PC-9 (cell line): ENCODE measurements at regions not wholly inside any gene's neighbourhood (a gene's known extent, or its start where the extent isn't known, plus 50 kb on each side); places are given as distances from the start of the nearest gene placed in this dataset.

Source experiments
- BruUV-seq: library from RNA; stranded (reverse); fragments of 400-500 nt; replicated peaks from 2 replicates; lab custom pipeline; 2021; lab: Mats Ljungman, UMichigan
- CTCF ChIA-PET: fragments of 300-600 bp; sonication (Branson Sonifier 250); formaldehyde crosslinking; loops from one replicate; lab custom pipeline; 2022; ENCODE audit warnings: antibody characterized with exemption; lab: Charles Lee
- POLR2A ChIA-PET: fragments of 300-600 bp; sonication (Branson Sonifier 250); formaldehyde crosslinking; loops from one replicate; lab custom pipeline; 2022; ENCODE audit warnings: antibody characterized with exemption; ENCODE audit not compliant: unreplicated experiment; lab: Charles Lee
- DNase-seq, 2 experiments: peaks; one replicate each; pipeline versions ENCODE4 v3.0.0 to v3.0.0-alpha.2; 2015 to 2022; ENCODE audit warnings: mixed read lengths in 1 of 2
- H2AFZ ChIP-seq: fragments of 200-600 bp; sonication (generic); 2 replicates; pipeline ENCODE4 v1.8.1; 2017; ENCODE audit warnings: antibody characterized with exemption
- H3F3A ChIP-seq: fragments of 200-600 bp; sonication (generic); 2 replicates; pipeline ENCODE4 v1.8.1; 2017; ENCODE audit warnings: antibody characterized with exemption, mild to moderate bottlenecking, low read depth; ENCODE audit not compliant: insufficient read depth
- H3K27ac ChIP-seq: fragments of 200-600 bp; sonication (generic); 2 replicates; pipeline ENCODE4 v1.6.1; 2016; ENCODE audit warnings: mixed run types
- H3K27me3 ChIP-seq: fragments of 200-600 bp; sonication (generic); 2 replicates; pipeline ENCODE4 v1.6.1; 2016; ENCODE audit warnings: low read depth, mixed run types; ENCODE audit not compliant: insufficient read depth
- H3K36me3 ChIP-seq: fragments of 200-600 bp; sonication (generic); 2 replicates; pipeline ENCODE4 v1.6.1; 2016; ENCODE audit warnings: low read depth, mixed run types
- H3K4me1 ChIP-seq: fragments of 200-600 bp; sonication (generic); replicated peaks from 2 replicates; pipeline ENCODE4 v1.6.1; 2016; ENCODE audit warnings: mixed run types; ENCODE audit not compliant: insufficient read depth
- H3K4me2 ChIP-seq: fragments of 200-600 bp; sonication (generic); 2 replicates; pipeline ENCODE4 v1.6.1; 2017; ENCODE audit warnings: mixed run types
- H3K4me3 ChIP-seq: fragments of 200-600 bp; sonication (generic); 2 replicates; pipeline ENCODE4 v1.6.1; 2016; ENCODE audit warnings: mixed run types
- H3K79me2 ChIP-seq: fragments of 200-600 bp; sonication (generic); 2 replicates; pipeline ENCODE4 v1.6.1; 2017; ENCODE audit warnings: low read depth, mixed run types
- H3K9me2 ChIP-seq: fragments of 200-600 bp; sonication (generic); 2 replicates; pipeline ENCODE4 v1.8.1; 2017; ENCODE audit warnings: mild to moderate bottlenecking; ENCODE audit not compliant: insufficient read depth
- H3K9me3 ChIP-seq: fragments of 200-600 bp; sonication (generic); 2 replicates; pipeline ENCODE4 v1.8.1; 2016; ENCODE audit warnings: low read depth; ENCODE audit not compliant: insufficient read depth
- H4K20me1 ChIP-seq: fragments of 200-600 bp; sonication (generic); 2 replicates; pipeline ENCODE4 v1.8.1; 2017; ENCODE audit not compliant: insufficient read depth
- EZH2 ChIP-seq: fragments of 200-600 bp; sonication (generic); IDR thresholded peaks from 2 replicates; pipeline ENCODE4 v1.8.0; 2017; ENCODE audit warnings: antibody characterized with exemption, low read depth
- intact Hi-C: fragments of 100-400 bp; cut with micrococcal nuclease; formaldehyde crosslinking; loops from one replicate; pipeline ENCODE4 v1.10.0; 2022; ENCODE audit not compliant: unreplicated experiment
- TF ChIP-seq, protein P1 (sequence below): fragments of 200-600 bp; sonication (generic); conservative IDR thresholded peaks from 2 replicates; pipeline ENCODE4 v1.6.1; 2017; ENCODE audit warnings: mixed run types, antibody characterized with exemption, mild to moderate bottlenecking, moderate library complexity

DNA sequence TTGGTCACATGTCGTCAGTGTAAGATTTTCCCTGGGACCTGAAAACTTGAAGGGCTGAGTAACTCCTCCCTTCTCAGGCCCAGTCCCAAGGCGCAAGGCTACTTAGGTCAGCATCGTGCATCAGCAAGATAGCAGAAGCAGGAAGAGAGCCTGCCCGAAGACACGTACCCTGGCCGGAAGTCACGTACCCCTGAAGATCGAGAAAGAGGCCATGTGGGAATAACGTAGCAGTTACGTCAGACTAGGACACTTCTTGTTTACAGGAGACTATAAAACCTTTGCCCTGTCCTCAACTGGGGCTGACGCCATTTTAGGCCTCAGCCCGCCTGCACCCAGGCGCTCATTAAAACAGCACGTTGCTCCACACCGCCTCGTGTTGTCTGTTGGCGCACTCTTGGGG is 114.3 kb upstream of the GALNT17 start:
- intact Hi-C loops, result no loop called here
- ChIA-PET POLR2A (no interaction called here), CTCF (no interaction called here)
- Histone ChIP-seq H3K4me2 (no peak overlapping the region), H3F3A (no peaks in the 10 kb centered on the region), H3K9me2 (no peaks in the 10 kb centered on the region; the same call in 1 of the 2 replicates), H3K27me3 (peaks cover 24% of the 10 kb centered on the region; the same call in 1 of the 2 replicates), H3K27ac (no peak overlapping the region), H3K36me3 (no peaks in the 10 kb centered on the region), H3K4me1 (no peaks in the 10 kb centered on the region), H3K79me2 (no peaks in the 10 kb centered on the region), H3K4me3 (no peak overlapping the region), H2AFZ (no peak overlapping the region), H3K9me3 (no peaks in the 10 kb centered on the region), H4K20me1 (no peaks in the 10 kb centered on the region)
- no peak for DNase-seq
- TF ChIP-seq EZH2, result no peak
- no TSS peak for BruUV-seq

DNA sequence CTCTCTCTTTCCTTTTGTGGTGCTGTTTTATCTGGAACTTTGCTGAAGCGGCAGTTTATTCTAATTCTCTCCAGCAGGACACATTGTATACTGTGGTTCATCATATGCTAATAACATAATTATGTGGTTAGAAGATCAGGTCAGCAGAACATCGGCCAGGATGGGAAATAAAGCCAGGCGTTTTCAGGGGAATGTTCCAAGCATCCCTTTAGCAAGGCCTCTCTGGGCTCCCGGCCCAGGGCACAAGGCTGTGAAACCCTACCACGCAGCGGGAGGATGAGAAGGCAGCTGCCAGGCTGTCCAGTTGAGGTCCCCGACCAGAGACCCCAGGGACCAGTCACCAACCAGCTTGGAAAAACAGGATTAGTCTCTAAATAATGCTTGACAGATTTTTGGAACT is 112.2 kb upstream of the GALNT17 start:
- no peaks in the 10 kb centered on the region for H3K79me2 ChIP-seq
- H3K9me3 ChIP-seq, result no peaks in the 10 kb centered on the region
- H3K36me3 ChIP-seq, result no peaks in the 10 kb centered on the region
- no peaks in the 10 kb centered on the region for H4K20me1 ChIP-seq
- no peak overlapping the region for H3K4me3 ChIP-seq
- peaks cover 25% of the 10 kb centered on the region for H3K27me3 ChIP-seq
- no peaks in the 10 kb centered on the region for H3K4me1 ChIP-seq
- ChIA-PET CTCF (no interaction called here), POLR2A (no interaction called here)
- no peak for DNase-seq
- no peak overlapping the region for H3K27ac ChIP-seq
- no peaks in the 10 kb centered on the region for H3K9me2 ChIP-seq
- intact Hi-C loops, result no loop called here
- H3K4me2 ChIP-seq, result no peak overlapping the region
- no TSS peak for BruUV-seq
- no peak for TF ChIP-seq EZH2
- TF ChIP-seq, protein P1, sequence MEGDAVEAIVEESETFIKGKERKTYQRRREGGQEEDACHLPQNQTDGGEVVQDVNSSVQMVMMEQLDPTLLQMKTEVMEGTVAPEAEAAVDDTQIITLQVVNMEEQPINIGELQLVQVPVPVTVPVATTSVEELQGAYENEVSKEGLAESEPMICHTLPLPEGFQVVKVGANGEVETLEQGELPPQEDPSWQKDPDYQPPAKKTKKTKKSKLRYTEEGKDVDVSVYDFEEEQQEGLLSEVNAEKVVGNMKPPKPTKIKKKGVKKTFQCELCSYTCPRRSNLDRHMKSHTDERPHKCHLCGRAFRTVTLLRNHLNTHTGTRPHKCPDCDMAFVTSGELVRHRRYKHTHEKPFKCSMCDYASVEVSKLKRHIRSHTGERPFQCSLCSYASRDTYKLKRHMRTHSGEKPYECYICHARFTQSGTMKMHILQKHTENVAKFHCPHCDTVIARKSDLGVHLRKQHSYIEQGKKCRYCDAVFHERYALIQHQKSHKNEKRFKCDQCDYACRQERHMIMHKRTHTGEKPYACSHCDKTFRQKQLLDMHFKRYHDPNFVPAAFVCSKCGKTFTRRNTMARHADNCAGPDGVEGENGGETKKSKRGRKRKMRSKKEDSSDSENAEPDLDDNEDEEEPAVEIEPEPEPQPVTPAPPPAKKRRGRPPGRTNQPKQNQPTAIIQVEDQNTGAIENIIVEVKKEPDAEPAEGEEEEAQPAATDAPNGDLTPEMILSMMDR, result no peak
- no peak overlapping the region for H2AFZ ChIP-seq
- no peaks in the 10 kb centered on the region for H3F3A ChIP-seq

DNA sequence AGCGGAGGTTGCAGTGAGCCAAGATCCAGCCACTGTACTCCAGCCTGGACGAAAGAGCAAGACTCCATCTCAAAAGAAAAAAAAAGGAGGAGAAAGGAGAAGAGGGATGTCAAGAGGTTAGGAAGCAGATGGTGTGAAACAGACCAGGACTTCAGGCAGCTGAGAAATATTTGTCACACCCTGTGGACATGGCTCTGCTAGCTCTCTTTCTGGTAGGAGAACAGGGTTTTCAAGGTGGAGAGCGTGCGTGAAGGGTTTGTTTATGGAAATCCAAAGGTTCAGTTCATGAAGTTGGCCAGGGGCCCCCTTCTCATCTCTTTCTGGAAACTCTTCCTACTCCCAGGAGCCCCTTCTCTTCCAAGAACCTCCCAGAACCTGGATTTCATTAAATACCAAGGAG is 110.8 kb upstream of the GALNT17 start:
- Histone ChIP-seq H3K79me2 (no peaks in the 10 kb centered on the region), H3K4me1 (no peaks in the 10 kb centered on the region), H4K20me1 (no peaks in the 10 kb centered on the region), H3K9me2 (no peaks in the 10 kb centered on the region), H3K36me3 (no peaks in the 10 kb centered on the region), H3K4me2 (no peak overlapping the region), H2AFZ (no peak overlapping the region), H3K27ac (no peak overlapping the region), H3K27me3 (peaks cover 33% of the 10 kb centered on the region), H3K4me3 (no peak overlapping the region), H3K9me3 (no peaks in the 10 kb centered on the region), H3F3A (no peaks in the 10 kb centered on the region)
- TF ChIP-seq EZH2, result no peak
- TF ChIP-seq, protein P1, result no peak
- ChIA-PET CTCF (no interaction called here), POLR2A (no interaction called here)
- BruUV-seq, result no TSS peak
- no peak for DNase-seq
- intact Hi-C loops, result no loop called here

DNA sequence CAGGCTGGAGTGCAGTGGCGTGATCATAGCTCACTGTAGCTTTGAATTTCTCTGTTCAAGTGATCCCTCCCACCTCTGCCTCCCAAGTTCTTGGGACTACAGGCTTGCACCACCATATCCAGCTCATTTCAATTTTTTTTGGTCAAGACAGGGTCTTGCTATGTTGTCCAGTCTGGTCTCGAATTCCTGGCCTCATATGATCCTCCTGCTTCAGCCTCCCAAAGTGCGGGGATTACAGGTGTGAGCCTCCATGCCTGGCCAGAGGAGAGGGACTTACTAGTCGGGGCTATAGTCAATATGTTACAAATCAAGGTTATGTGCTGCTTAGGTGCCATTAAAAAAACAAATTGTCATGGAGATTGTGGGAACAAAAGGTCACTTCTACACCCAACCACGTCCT is 105.3 kb upstream of the GALNT17 start:
- H3K9me3 ChIP-seq, result no peaks in the 10 kb centered on the region
- no peak for DNase-seq
- no peaks in the 10 kb centered on the region for H3K36me3 ChIP-seq
- CTCF ChIA-PET, result no interaction called here
- no peaks in the 10 kb centered on the region for H3K9me2 ChIP-seq
- H4K20me1 ChIP-seq, result no peaks in the 10 kb centered on the region
- no peak overlapping the region for H2AFZ ChIP-seq
- no peaks in the 10 kb centered on the region for H3K4me1 ChIP-seq
- no TSS peak for BruUV-seq
- H3K27ac ChIP-seq, result no peak overlapping the region
- intact Hi-C loops, result no loop called here
- H3K79me2 ChIP-seq, result no peaks in the 10 kb centered on the region
- no peak overlapping the region for H3K4me2 ChIP-seq
- TF ChIP-seq, protein P1, result no peak
- no peak overlapping the region for H3K4me3 ChIP-seq
- no peaks in the 10 kb centered on the region for H3F3A ChIP-seq
- POLR2A ChIA-PET, result no interaction called here
- peaks cover 29% of the 10 kb centered on the region for H3K27me3 ChIP-seq
